HepG2 (cell line): ENCODE measurements at regions not wholly inside any gene's neighbourhood (a gene's known extent, or its start where the extent isn't known, plus 50 kb on each side); places are given as distances from the start of the nearest gene placed in this dataset.
A peak's percentile ranks its signal among the peaks of the same experiment; 100 is the strongest.

Source experiments
- ARID2 ChIP-seq: sonication (generic); formaldehyde crosslinking; IDR thresholded peaks from 2 replicates; pipeline ENCODE4 v1.8.1; 2022; ENCODE audit warnings: mild to moderate bottlenecking, missing genetic modification reagents, borderline replicate concordance
- CHCHD3 ChIP-seq: sonication (generic); formaldehyde crosslinking; IDR thresholded peaks from 2 replicates; pipeline ENCODE4 v1.8.0; 2022; ENCODE audit warnings: mild to moderate bottlenecking, missing genetic modification reagents, moderate library complexity
- DRAP1 ChIP-seq: IDR thresholded peaks from 2 replicates; pipeline ENCODE4 v1.6.1; 2016; ENCODE audit warnings: missing genetic modification reagents, missing compliant biosample characterization
- EEA1 ChIP-seq: sonication (generic); formaldehyde crosslinking; IDR thresholded peaks from 2 replicates; pipeline ENCODE4 v1.5.1; 2020; ENCODE audit warnings: mild to moderate bottlenecking, missing genetic modification reagents, borderline replicate concordance
- EZH2 ChIP-seq: conservative IDR thresholded peaks from 2 replicates; pipeline ENCODE4 v1.6.1; 2012; ENCODE audit warnings: mild to moderate bottlenecking, low read depth, low read length, moderate library complexity
- GLMP ChIP-seq: sonication (generic); formaldehyde crosslinking; IDR thresholded peaks from 2 replicates; pipeline ENCODE4 v1.9.0; 2021; ENCODE audit warnings: missing genetic modification reagents, mild to moderate bottlenecking, borderline replicate concordance
- GMEB1 ChIP-seq: sonication (generic); formaldehyde crosslinking; IDR thresholded peaks from 2 replicates; pipeline ENCODE4 v1.5.1; 2020; ENCODE audit warnings: missing genetic modification reagents, mild to moderate bottlenecking, borderline replicate concordance
- KLF15 ChIP-seq: sonication (generic); formaldehyde crosslinking; IDR thresholded peaks from 2 replicates; pipeline ENCODE4 v1.8.1; 2023; ENCODE audit warnings: borderline replicate concordance, mild to moderate bottlenecking, inconsistent platforms, missing genetic modification reagents, mixed read lengths
- NR2F1 ChIP-seq, 2 experiments: fragments of 450-650 bp in 1 of 2; formaldehyde crosslinking in 1 of 2; IDR thresholded peaks; 2 replicates each; pipeline versions ENCODE4 v1.5.0 to v1.6.1; 2016 to 2020; ENCODE audit warnings: mild to moderate bottlenecking in 1 of 2, missing compliant biosample characterization in 1 of 2, missing genetic modification reagents in 1 of 2, moderate library complexity in 1 of 2
- PRDM4 ChIP-seq: sonication (generic); formaldehyde crosslinking; IDR thresholded peaks from 2 replicates; pipeline ENCODE4 v1.9.0; 2021; ENCODE audit warnings: missing genetic modification reagents, borderline replicate concordance
- SP4 ChIP-seq: sonication (generic); formaldehyde crosslinking; IDR thresholded peaks from 2 replicates; pipeline ENCODE4 v1.8.1; 2023; ENCODE audit warnings: mild to moderate bottlenecking, missing genetic modification reagents
- ZBTB7A ChIP-seq: sonication (generic); formaldehyde crosslinking; IDR thresholded peaks from 2 replicates; pipeline ENCODE4 v1.8.0; 2022; ENCODE audit warnings: mild to moderate bottlenecking, missing genetic modification reagents
- ZFP41 ChIP-seq: sonication (generic); formaldehyde crosslinking; IDR thresholded peaks from 2 replicates; pipeline ENCODE4 v1.4.0; 2020; ENCODE audit warnings: mild to moderate bottlenecking, missing genetic modification reagents, borderline replicate concordance
- ZMAT3 ChIP-seq: sonication (generic); formaldehyde crosslinking; conservative IDR thresholded peaks from 2 replicates; pipeline ENCODE4 v1.7.0; 2021; ENCODE audit warnings: missing genetic modification reagents
- ZNF160 ChIP-seq: sonication (generic); formaldehyde crosslinking; IDR thresholded peaks from 2 replicates; pipeline ENCODE4 v1.8.0; 2022; ENCODE audit warnings: mild to moderate bottlenecking, inconsistent platforms, missing genetic modification reagents
- ZNF609 ChIP-seq: sonication (generic); formaldehyde crosslinking; IDR thresholded peaks from 2 replicates; pipeline ENCODE4 v1.4.0; 2020; ENCODE audit warnings: mild to moderate bottlenecking, missing genetic modification reagents, borderline replicate concordance
- ZNF720 ChIP-seq: sonication (generic); formaldehyde crosslinking; IDR thresholded peaks from 2 replicates; pipeline ENCODE4 v1.4.0; 2020; ENCODE audit warnings: missing genetic modification reagents
- ZNF776 ChIP-seq: sonication (generic); formaldehyde crosslinking; IDR thresholded peaks from 2 replicates; pipeline ENCODE4 v1.4.0; 2020; ENCODE audit warnings: mild to moderate bottlenecking, missing genetic modification reagents

- no peak; the same call in 1 of the 2 replicates for TF ChIP-seq SP4
- TF ChIP-seq GLMP (CRISPR knock-in tag), result no peak
- TF ChIP-seq ZFP41 (CRISPR knock-in tag), result no peak
- TF ChIP-seq ARID2 (CRISPR knock-in tag), result no peak
- TF ChIP-seq ZNF160 (CRISPR knock-in tag), result peak; percentile 79; the same call in 1 of the 2 replicates
- no peak; the same call in 1 of the 2 replicates for TF ChIP-seq KLF15 (CRISPR knock-in tag)
- no peak for TF ChIP-seq ZNF720 (CRISPR knock-in tag)
- no peak for TF ChIP-seq ZMAT3 (CRISPR knock-in tag)
- TF ChIP-seq PRDM4 (CRISPR knock-in tag), result no peak
- TF ChIP-seq ZBTB7A (CRISPR knock-in tag), result no peak
- no peak for TF ChIP-seq ZNF776 (CRISPR knock-in tag)
- TF ChIP-seq EEA1 (CRISPR knock-in tag), result no peak
- TF ChIP-seq NR2F1 (CRISPR knock-in tag; IDR thresholded peaks at IDR 0.05), result no peak
- no peak for TF ChIP-seq GMEB1 (CRISPR knock-in tag)
- TF ChIP-seq DRAP1, result no peak
- no peak for TF ChIP-seq EZH2
- no peak for TF ChIP-seq CHCHD3
- peak; percentile 89 for TF ChIP-seq ZNF609 (CRISPR knock-in tag)
These were observed 58.9 kb upstream of the EPCAM start (continued) for GRCh38 chr2:47309952-47310800.
